NB4 (cell line): ENCODE measurements at regions not wholly inside any gene's neighbourhood (a gene's known extent, or its start where the extent isn't known, plus 50 kb on each side); places are given as distances from the start of the nearest gene placed in this dataset.

Experiments used
- CTCF ChIP-seq: IDR thresholded peaks from one replicate; pipeline ENCODE4 v1.5.1; 2012; ENCODE audit warnings: low read depth, low read length
- POLR2A ChIP-seq: IDR thresholded peaks from 2 replicates; pipeline ENCODE4 v1.6.1; 2011; ENCODE audit warnings: mild to moderate bottlenecking; ENCODE audit not compliant: insufficient read length; ENCODE audit errors: extremely low read depth
- TF ChIP-seq, protein P1 (sequence below): IDR thresholded peaks from 2 replicates; pipeline ENCODE4 v1.6.1; 2011; ENCODE audit warnings: low read depth, low read length

- TF ChIP-seq CTCF (no peak), POLR2A (no peak)
- TF ChIP-seq, protein P1, sequence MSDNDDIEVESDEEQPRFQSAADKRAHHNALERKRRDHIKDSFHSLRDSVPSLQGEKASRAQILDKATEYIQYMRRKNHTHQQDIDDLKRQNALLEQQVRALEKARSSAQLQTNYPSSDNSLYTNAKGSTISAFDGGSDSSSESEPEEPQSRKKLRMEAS: no peak
Measured at GRCh38 chr16:8138666-8139065, 451.6 kb downstream of the TMEM114 start.
